Skin of body (tissue), 1 donor: ENCODE measurements at regions not wholly inside any gene's neighbourhood (a gene's known extent, or its start where the extent isn't known, plus 50 kb on each side); places are given as distances from the start of the nearest gene placed in this dataset.

Experiments used
- DNase-seq: peaks from one replicate; lab custom pipeline; 2025; lab: John Stamatoyannopoulos, UW

DNA sequence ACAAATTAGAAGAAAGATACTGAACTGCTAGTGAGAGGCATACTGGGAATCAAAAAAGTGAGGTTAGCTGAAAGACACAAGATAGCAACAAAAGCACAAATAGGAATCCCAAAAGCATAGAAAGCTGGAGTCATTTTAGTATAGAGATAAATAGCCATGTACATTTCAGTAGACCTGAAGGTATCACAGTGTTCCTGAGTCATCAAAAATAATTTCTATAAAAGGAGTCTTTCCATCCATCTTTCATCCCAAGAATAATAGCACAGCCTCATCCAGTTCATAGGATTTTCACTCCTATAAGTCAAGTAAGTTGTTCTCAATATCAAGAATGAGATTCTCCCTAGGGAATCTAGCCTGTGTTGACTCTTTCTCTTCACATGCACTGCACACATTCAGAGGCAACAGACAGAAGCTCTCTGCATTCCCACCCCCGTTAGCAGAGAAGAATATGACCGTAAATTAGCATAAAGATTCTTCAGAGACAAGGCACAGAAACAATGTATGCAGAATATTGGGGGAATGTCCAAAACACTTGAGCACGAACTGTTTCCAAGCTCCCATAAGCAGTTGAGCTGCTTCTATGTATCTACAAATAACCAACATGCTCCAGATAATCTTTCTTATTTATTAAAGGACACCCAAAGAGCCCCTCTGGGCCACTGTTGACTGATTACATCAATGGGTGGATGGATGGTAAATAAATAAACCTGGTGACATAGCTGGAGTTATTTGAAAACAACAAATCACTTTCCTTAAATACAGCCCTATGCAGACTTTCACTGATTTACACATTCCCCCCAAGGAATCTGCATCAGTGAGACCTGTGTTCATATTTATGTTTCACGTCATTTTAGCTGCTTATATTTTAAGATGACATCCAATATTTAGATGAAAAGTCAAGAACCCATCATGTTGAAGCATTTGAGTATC lies 174.5 kb upstream of the PKDCC start:
- peak; percentile 22 for DNase-seq

- DNase-seq, result no peak
These were observed 170.6 kb upstream of the PKDCC start for GRCh38 chr2:41877114-41877678.

- DNase-seq, result no peak
These were observed 169.8 kb upstream of the PKDCC start for GRCh38 chr2:41878056-41878455.

- DNase-seq, result no peak
These were observed 169.0 kb upstream of the PKDCC start for GRCh38 chr2:41878716-41879234.

- no peak for DNase-seq
These were observed 168.4 kb upstream of the PKDCC start for GRCh38 chr2:41879235-41879916.

GRCh38 chr2:41880561-41881243 lies 167.1 kb upstream of the PKDCC start:
- no peak for DNase-seq

- DNase-seq, result no peak
These were observed 166.6 kb upstream of the PKDCC start for GRCh38 chr2:41881249-41881648.

DNA sequence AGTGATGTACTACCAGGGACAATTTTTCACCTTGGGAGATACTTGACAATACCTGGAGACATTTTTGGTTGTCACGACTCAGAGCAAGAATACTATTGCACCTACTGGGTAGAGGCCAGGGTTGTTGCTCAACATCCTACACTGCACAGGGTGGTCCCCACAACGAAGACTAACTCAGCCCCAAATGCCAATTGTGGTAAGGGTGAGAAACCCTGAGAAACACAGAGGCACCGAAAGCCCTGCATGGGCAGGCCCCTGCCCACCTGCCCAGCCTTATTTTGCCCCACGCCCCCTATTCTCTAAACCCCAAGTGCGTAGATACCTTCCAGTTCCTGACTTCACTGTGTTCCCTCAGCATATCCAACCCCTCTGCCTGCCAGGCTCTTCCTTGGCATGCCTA lies 163.1 kb upstream of the PKDCC start:
- no peak for DNase-seq

- no peak for DNase-seq
These were observed 161.6 kb upstream of the PKDCC start for GRCh38 chr2:41886145-41886664.

DNA sequence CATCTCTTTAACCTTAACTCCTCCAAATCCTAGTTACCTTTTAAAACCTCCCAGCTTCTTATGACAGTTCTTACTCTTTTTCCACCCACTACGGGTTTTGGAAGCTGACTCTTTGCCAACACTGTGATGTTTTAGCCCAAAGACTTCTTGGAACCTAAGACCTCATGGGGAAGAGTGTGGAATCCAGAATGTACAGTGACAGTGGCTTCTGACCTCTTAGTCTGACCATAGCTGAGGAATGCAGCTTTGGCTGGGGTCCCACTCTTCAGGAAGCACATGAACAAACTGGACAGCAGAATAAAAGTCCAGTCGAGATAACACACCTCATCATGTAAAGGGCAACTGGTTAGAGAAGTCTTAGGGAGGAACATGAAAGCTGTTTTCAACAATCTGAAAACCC lies 161.1 kb upstream of the PKDCC start:
- no peak for DNase-seq

DNA sequence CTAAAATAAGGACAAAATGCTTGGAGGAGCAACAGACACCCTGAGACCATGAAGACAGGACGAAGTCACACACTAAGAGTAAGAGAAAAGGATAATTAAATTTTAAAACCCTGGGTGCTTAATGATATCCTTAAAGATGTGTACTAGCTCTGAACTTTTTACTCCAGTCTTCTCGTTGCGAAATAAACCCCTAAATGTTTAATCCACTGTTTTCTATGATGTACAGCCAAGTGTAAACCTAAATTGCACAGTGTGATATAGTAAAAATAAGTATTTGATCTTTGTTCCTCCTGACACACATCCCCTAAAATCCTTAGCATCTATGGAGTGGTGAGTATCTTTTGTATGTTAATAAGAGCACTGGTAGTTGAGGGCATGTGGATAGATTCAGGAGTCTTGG lies 157.5 kb upstream of the PKDCC start:
- DNase-seq, result no peak

DNA sequence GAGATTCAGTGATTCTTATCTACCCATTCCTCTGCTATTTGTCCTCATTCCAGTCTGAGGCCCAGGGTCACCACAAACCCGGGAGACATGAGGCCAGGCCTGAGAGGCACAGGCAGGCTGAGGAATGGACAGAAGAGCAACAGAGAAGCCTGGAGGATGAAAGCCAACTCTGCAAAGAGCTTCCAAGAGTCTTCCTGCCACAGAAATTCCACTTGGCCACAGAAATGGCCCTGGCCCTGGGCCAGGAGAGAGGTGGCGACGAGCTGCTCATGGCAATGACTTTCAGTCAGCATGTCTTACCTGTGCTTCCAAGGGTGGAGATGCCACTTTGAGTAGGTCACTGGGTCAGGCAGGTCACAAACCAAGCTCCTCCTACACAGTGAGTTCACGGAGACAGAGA lies 155.3 kb upstream of the PKDCC start:
- DNase-seq, result no peak

GRCh38 chr2:41894563-41895333 lies 153.1 kb upstream of the PKDCC start:
- no peak for DNase-seq

GRCh38 chr2:41895334-41895664 lies 152.5 kb upstream of the PKDCC start:
- no peak for DNase-seq

DNA sequence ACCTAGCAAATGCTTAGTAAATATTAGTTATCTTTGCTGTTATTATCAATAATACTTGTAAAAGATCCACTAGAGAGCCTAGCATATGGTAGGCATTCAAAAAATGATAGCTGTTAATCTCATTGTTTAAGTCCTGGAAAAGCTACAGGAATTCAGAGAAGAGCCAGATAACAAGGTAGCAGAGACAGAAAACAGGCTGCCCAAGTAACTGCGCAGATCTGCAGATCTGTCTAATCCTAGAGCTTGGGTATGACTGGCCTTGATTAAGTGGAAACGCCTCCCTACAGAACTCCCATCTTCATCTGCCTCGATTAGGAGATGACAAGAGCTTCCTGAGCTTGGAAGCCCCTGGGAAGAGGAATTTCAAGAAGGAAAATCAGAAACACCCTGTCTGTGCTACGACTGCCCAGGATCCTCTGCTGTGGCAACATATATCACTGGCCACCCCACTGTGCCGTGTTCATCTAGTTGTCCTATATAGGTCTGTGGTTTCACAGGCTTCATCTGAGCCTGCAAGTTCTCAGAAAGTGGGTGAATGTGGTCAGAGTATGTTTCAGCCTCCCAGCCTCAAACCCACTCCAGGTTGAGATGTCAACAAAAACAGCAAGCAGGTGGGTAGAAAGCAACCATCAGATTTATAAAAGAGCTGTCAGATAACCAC lies 151.5 kb upstream of the PKDCC start:
- no peak for DNase-seq

DNA sequence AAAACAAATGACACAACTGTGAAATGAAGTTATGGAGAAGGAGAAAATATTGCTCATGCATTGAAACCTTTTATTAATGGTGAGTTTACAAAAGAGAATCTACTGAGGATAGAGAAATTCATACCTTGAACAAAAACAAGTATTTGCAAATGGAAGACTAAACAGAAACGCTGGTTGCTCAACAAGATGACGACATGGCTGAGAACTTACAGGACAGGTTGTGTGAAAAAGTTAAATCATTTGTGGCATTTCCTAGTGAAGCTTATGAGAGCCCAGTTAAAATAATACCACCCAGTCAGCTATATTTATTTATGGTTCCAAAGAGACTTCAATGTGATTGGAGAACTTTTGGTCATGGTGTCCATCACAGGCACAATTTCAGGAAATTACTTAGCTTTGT lies 148.6 kb upstream of the PKDCC start:
- DNase-seq, result no peak

- peak; percentile 24 for DNase-seq
These were observed 147.7 kb upstream of the PKDCC start for GRCh38 chr2:41900101-41900577.

GRCh38 chr2:41902897-41903296 lies 144.9 kb upstream of the PKDCC start:
- DNase-seq, result no peak

- no peak for DNase-seq
These were observed 144.2 kb upstream of the PKDCC start for GRCh38 chr2:41903474-41904135.

DNA sequence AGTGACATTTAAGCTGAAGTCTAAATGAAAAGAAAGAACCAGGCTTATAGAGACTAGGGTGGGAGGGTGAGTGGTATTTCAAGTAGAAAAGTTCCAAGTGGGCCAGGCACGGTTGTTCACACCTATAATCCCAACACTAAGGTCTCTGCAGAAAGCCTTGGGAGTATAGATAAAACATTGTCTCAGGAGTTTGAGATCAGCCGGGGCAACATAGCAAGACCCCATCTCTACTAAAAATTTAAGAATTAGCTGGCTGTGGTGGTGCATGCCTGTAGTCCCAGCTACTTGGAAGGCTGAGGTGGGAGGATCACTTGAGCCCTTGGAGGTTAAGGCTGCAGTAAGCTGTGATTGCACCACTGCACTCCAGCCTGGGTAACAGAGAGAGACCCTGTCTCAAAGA lies 143.4 kb upstream of the PKDCC start:
- DNase-seq, result no peak
